22Rv1 (cell line): ENCODE measurements at regions not wholly inside any gene's neighbourhood (a gene's known extent, or its start where the extent isn't known, plus 50 kb on each side); places are given as distances from the start of the nearest gene placed in this dataset.

Source experiments
- CTCF ChIP-seq: fragments of 450-650 bp; IDR thresholded peaks from 2 replicates; pipeline ENCODE4 v1.5.1; 2017; ENCODE audit warnings: mild to moderate bottlenecking
- ZFX ChIP-seq: fragments of 450-650 bp; IDR thresholded peaks from 2 replicates; pipeline ENCODE4 v1.6.1; 2017; ENCODE audit warnings: antibody characterized with exemption, borderline replicate concordance

- TF ChIP-seq CTCF: no peak
- TF ChIP-seq ZFX: no peak
These were observed 543.5 kb downstream of the GABRG1 start for GRCh38 chr4:45580334-45580733.
